Osteocyte (in vitro differentiated cells): ENCODE measurements at regions not wholly inside any gene's neighbourhood (a gene's known extent, or its start where the extent isn't known, plus 50 kb on each side); places are given as distances from the start of the nearest gene placed in this dataset.

Experiments used
- DNase-seq: peaks from one replicate; pipeline ENCODE4 v3.0.0; 2021; ENCODE audit warnings: mixed read lengths; ENCODE audit not compliant: unreplicated experiment; ENCODE audit errors: extremely low spot score
- H3K27ac Mint-ChIP-seq: one replicate; pipeline ENCODE4 v1.8.0; 2021; ENCODE audit warnings: mild to moderate bottlenecking, mixed read lengths; ENCODE audit not compliant: unreplicated experiment
- H3K27me3 Mint-ChIP-seq: one replicate; pipeline ENCODE4 v1.8.0; 2021; ENCODE audit warnings: mixed read lengths; ENCODE audit not compliant: unreplicated experiment
- H3K36me3 Mint-ChIP-seq: one replicate; pipeline ENCODE4 v1.8.0; 2021; ENCODE audit warnings: mixed read lengths; ENCODE audit not compliant: unreplicated experiment
- H3K4me1 Mint-ChIP-seq: one replicate; pipeline ENCODE4 v1.8.0; 2021; ENCODE audit warnings: mixed read lengths; ENCODE audit not compliant: unreplicated experiment
- H3K4me3 Mint-ChIP-seq: one replicate; pipeline ENCODE4 v1.8.0; 2021; ENCODE audit warnings: mild to moderate bottlenecking, moderate library complexity, mixed read lengths; ENCODE audit not compliant: unreplicated experiment
- H3K9me3 Mint-ChIP-seq: one replicate; pipeline ENCODE4 v1.8.0; 2021; ENCODE audit warnings: mixed read lengths; ENCODE audit not compliant: unreplicated experiment
- TF ChIP-seq, protein P1 (sequence below): fragments of 200-600 bp; sonication (generic); IDR thresholded peaks from 2 replicates; pipeline ENCODE4 v1.5.0; 2021; ENCODE audit warnings: antibody characterized with exemption, mild to moderate bottlenecking, moderate library complexity

DNA sequence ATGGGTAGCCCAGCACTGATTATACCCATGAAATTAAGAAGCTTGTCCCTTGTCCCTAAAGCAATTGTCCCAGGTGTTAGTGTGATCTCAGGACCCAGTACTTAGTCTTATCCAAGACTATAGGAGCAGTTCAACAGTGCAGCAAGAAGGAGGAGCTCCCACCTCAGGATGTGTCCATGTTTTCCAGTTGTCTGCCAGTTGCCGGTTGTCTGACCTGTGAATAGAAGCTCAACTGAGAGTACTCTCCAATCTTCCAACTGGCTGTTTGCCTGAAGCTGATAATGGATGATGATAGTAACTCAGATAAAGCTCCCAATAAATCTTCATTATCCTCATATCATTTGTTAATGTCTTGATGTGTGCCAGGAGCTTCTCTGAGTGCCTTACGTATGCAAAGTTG is 107.2 kb upstream of the HTR2A start:
- Mint-ChIP-seq H3K4me1 (no peaks in the 10 kb centered on the region), H3K4me3 (no peak overlapping the region), H3K9me3 (no peaks in the 10 kb centered on the region), H3K27me3 (peaks cover 9% of the 10 kb centered on the region), H3K36me3 (no peaks in the 10 kb centered on the region), H3K27ac (no peak overlapping the region)
- DNase-seq = no peak
- TF ChIP-seq, protein P1, sequence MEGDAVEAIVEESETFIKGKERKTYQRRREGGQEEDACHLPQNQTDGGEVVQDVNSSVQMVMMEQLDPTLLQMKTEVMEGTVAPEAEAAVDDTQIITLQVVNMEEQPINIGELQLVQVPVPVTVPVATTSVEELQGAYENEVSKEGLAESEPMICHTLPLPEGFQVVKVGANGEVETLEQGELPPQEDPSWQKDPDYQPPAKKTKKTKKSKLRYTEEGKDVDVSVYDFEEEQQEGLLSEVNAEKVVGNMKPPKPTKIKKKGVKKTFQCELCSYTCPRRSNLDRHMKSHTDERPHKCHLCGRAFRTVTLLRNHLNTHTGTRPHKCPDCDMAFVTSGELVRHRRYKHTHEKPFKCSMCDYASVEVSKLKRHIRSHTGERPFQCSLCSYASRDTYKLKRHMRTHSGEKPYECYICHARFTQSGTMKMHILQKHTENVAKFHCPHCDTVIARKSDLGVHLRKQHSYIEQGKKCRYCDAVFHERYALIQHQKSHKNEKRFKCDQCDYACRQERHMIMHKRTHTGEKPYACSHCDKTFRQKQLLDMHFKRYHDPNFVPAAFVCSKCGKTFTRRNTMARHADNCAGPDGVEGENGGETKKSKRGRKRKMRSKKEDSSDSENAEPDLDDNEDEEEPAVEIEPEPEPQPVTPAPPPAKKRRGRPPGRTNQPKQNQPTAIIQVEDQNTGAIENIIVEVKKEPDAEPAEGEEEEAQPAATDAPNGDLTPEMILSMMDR = no peak

DNA sequence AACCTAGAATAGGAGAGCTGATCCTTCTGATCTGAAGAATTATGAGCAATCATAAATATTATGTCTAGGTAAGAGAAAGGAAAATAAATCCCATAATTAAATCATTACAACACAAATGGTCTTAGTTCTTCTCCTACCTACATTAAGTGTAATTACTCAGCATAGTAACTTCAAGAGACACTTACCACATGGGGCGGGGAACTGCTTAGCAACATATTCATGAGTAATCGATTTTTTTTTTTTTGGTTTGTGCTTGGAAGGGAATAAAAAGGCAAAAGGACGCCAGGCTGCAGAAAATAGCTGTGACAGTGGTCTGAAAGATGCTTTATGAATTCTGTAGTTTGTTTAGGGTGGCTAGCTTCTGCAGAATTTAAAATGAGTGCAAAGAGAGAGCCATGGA is 103.3 kb upstream of the HTR2A start:
- no peak for DNase-seq
- no peaks in the 10 kb centered on the region for H3K4me1 Mint-ChIP-seq
- H3K27ac Mint-ChIP-seq = no peak overlapping the region
- no peaks in the 10 kb centered on the region for H3K36me3 Mint-ChIP-seq
- H3K9me3 Mint-ChIP-seq = no peaks in the 10 kb centered on the region
- TF ChIP-seq, protein P1 = no peak
- H3K27me3 Mint-ChIP-seq = peaks cover 16% of the 10 kb centered on the region
- no peak overlapping the region for H3K4me3 Mint-ChIP-seq

DNA sequence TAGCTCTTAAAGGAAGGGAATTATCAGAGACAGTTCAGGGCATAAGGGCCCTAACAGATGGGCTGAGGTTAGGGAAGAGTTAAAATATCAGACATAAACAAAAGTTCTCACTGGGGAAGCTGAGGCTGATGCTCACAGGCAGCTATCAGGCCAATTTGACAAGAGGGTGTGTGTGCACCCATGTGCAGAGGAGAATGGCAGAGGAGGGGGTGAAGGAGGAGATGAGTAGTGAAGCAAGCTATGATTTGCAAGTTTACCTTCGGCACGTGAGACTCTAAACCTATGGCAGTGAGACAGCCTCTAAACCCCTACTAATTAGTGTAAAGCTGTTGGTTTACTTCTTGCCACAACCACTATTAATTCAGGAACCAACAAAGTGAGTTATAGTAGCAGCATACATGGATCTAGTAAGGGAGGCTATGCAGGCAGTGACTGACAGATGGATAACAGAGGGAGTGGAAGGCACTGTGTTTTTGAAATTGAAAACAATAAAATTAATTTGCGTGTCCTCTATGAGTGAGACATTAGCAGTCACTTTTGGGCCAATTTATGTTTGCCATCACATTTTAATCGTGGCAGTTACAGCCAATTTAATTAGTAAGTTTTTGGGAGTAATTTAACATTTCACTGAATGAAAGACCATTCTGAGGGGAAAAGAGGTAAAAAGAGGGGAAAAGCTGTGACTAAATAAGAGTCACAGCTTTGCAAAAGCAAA is 99.6 kb upstream of the HTR2A start:
- Mint-ChIP-seq H3K27ac (no peak overlapping the region), H3K36me3 (no peaks in the 10 kb centered on the region), H3K9me3 (no peaks in the 10 kb centered on the region), H3K4me3 (no peak overlapping the region), H3K27me3 (peaks cover 14% of the 10 kb centered on the region), H3K4me1 (no peaks in the 10 kb centered on the region)
- no peak for DNase-seq
- TF ChIP-seq, protein P1 = no peak

DNA sequence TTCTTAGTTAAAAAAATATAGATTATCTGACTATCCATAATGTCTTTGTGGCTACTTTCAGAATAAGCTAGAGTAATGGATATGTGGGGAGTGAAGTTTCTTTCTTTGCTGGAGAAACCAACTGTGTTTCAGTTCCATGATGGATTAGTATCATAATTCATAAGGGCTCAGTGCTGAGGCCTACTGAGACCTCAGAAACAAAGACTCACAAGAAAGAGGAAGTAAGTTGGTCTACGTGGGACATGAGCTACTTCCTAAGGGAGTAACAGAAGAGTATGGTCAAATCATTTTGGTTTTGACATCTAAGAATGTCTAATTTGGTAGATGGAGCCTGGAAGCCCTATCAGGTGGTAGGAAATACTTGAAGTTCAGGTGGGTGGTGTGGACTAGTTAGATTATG is 99.0 kb upstream of the HTR2A start:
- TF ChIP-seq, protein P1 = no peak
- Mint-ChIP-seq H3K27ac (no peak overlapping the region), H3K27me3 (peaks cover 14% of the 10 kb centered on the region), H3K9me3 (no peaks in the 10 kb centered on the region), H3K4me1 (no peaks in the 10 kb centered on the region), H3K4me3 (no peak overlapping the region), H3K36me3 (no peaks in the 10 kb centered on the region)
- DNase-seq = no peak

DNA sequence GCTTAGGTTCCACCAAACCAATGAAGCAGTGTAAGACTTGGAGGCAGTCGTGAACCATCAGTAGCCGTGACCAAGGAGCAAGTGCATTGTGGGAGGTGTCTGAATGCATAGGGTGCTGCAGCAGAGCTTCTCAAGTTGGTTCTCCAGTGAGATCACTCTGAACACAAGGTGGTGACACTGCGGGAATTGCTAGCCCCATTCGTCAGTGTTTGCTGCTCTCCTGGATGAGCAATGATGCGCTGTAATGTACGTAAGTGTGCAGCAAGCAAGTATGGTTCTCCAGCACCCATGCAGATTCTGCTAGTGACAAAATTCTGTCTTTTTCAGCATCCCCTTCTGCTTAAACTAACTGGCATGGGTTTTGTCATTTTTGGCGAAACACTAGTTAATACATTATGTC is 97.6 kb upstream of the HTR2A start:
- Mint-ChIP-seq H3K27me3 (peaks cover 11% of the 10 kb centered on the region), H3K4me1 (no peaks in the 10 kb centered on the region)
- TF ChIP-seq, protein P1 = no peak

More for the DNA sequence above, 97.6 kb upstream of the HTR2A start:
- Mint-ChIP-seq H3K9me3 (no peaks in the 10 kb centered on the region), H3K4me3 (no peak overlapping the region), H3K27ac (no peak overlapping the region), H3K36me3 (no peaks in the 10 kb centered on the region)
- DNase-seq = no peak
